HT1080 (cell line): ENCODE measurements at regions not wholly inside any gene's neighbourhood (a gene's known extent, or its start where the extent isn't known, plus 50 kb on each side); places are given as distances from the start of the nearest gene placed in this dataset.
"Not testable (repeated sequence)": the region's sequence is repeated elsewhere in the genome, so short reads cannot be mapped to it uniquely, and the experiment has no call there.

Experiments used
- DNase-seq: peaks from one replicate; pipeline ENCODE4 v3.0.0-alpha.2; 2015; ENCODE audit warnings: low read depth

GRCh38 chr1:65020774-65021173, 54.4 kb upstream of the JAK1 start:
- DNase-seq, result no peak

GRCh38 chr1:65021795-65022194, 55.4 kb upstream of the JAK1 start:
- no peak for DNase-seq

DNA sequence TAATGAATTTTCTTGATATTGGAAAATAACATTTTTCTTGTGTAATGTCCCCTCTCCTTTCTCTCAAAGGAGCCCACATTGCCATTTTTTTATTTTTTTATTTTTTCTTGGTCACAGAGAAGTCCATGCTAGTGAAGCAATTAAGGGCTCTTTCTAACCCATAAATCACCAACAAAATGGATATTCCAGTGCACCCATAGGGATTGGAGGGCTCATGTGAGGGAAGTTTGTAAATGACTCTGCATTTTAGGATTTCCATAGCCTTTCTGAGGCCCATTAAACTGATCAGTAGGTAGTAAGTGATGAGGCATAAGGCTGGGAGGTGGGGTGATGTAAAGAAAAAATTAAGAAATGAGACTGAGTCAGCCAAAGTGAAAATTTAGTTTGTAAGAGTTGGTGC, 55.9 kb upstream of the JAK1 start:
- DNase-seq, result no peak

GRCh38 chr1:65025794-65026193, 59.4 kb upstream of the JAK1 start:
- DNase-seq, result no peak

DNA sequence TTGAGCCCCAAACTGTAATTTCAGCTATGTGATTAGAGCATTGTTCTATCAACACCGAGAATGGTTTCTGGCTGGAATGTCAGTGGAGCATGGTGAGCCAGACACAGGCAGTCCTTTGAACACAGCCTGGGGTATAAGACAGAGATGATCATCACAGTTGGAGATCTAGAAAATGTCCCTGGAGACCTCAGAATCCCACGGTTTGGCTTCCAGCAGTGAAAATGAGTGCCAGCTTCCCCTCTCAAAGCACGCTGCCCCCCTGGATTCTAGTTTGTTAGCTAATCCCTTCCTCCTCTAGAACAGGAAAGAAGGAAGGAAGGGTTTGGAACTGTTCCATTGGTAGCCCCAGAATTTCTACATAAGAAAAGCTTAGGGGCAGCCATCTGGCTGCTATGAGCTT, 59.9 kb upstream of the JAK1 start:
- DNase-seq, result no peak

GRCh38 chr1:65027666-65028358, 61.5 kb upstream of the JAK1 start:
- peak; percentile 44 for DNase-seq

DNA sequence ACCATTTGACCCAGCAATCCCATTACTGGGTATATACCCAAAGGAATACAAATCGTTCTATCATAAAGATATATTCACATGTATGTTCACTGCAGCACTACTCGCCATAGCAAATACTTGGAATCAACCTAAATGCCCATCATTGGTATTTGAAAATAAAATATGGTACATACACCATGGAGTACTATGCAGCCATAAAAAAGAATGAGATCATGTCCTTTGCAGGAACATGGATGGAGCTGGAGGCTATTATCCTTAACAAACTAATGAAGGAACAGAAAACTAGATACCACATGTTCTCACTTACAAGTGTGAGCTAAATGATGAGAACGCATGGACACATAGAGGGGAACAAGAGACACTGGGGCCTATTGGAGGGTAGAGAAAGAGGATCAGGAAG, 63.1 kb upstream of the JAK1 start:
- DNase-seq, result not testable (repeated sequence)

DNA sequence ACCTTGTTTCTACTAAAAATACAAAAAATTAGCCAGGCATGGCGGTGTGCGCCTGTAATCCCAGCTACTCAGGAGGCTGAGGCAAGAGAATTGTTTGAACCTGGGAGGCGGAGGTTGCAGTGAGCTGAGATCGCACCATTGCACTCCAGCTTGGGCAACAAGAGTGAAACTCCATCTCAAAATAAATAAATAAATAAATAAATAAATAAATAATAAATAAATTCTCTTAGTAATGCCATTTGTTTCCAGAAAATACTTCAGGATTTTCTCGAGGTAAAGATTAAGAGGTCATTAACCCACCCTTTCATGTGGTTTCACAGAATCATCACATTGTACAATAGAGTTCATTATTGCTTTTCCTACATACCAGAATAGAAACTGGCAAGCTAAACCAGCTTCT, 68.5 kb upstream of the JAK1 start:
- DNase-seq, result not testable (repeated sequence)

- DNase-seq, result no peak
Observed at GRCh38 chr1:65036570-65037051, 70.3 kb upstream of the JAK1 start.

GRCh38 chr1:65039066-65039465, 72.7 kb upstream of the JAK1 start:
- DNase-seq, result no peak

- no peak for DNase-seq
Observed at GRCh38 chr1:65039508-65039907, 73.2 kb upstream of the JAK1 start.

DNA sequence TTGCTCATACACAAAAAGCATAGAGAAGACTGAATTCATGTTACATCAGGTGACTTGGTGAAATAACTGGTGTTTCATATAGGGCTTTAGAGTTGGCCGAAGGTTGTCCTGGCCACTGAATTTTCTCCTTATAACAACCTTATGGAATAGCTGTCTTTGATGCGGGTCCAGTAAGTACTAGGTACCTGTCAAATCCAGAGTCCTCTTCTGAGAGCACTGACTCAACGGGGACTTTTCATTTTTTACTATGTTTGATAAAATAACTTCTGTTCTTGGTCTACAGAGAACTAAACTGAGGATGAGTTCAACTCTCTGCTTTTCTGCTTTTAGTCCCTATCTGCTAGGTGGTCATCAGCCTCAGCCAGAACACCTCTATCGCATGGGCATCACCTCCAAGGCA, 76.1 kb upstream of the JAK1 start:
- no peak for DNase-seq

- no peak for DNase-seq
Observed at GRCh38 chr1:65044411-65044810, 78.1 kb upstream of the JAK1 start.

- DNase-seq, result no peak
Observed at GRCh38 chr1:65045022-65045817, 78.9 kb upstream of the JAK1 start.

DNA sequence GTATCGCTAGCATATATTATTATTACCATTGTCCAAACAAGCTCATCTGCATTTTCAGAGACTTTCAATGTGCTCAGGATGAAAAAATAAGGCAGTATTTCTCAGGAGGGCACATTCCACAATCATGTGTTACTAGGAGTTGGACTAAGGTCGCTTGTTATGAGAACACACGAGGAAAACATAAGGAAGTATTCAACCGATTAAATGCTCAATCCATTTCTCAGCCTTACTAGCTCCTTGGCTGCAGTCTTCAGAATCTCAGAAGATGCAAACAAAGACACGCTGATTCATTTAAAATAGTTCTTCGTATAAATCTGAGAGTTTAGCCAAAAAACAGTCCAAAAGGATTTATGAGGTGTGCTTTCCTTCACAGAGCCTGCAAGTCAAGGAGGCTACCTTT, 82.0 kb upstream of the JAK1 start:
- no peak for DNase-seq

DNA sequence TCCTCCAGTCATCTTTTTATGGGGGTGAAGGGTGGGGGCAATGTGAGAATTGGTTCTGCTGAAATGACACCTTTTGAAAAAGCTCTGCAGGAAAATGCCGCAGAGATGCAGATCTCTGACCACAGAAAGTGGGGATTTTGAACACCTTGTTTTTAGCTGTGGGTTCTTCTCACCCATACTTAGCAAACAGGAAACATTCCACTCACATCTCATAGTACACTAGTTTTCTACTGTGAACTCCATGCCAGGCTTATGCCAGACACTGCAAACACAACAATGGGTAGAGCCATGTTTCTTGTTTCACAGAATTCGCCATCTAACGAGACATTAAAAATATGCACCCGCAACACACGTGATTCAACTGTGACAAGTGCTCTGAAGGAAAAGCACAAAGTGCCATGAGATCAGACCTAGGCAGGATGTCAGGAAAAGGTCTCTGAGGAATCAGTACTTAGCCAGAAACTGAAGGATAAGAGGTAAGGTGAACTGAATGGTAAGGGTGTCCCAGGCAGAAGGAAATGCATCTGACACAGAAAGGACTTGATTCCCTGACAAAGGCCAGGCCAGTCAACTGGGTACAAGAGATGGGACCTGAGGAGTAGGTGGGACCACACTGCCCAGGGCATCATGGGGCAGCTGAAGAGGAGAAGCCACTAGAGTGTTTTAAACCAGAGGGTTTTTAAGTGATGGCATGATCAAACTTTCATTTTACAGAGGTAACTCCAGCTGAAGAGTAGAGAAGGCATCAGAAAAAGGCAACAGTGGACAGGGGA, 83.8 kb upstream of the JAK1 start:
- DNase-seq, result no peak

- DNase-seq, result no peak
Observed at GRCh38 chr1:65050735-65051134, 84.4 kb upstream of the JAK1 start.

- DNase-seq, result no peak
Observed at GRCh38 chr1:65054481-65054880, 88.1 kb upstream of the JAK1 start.

DNA sequence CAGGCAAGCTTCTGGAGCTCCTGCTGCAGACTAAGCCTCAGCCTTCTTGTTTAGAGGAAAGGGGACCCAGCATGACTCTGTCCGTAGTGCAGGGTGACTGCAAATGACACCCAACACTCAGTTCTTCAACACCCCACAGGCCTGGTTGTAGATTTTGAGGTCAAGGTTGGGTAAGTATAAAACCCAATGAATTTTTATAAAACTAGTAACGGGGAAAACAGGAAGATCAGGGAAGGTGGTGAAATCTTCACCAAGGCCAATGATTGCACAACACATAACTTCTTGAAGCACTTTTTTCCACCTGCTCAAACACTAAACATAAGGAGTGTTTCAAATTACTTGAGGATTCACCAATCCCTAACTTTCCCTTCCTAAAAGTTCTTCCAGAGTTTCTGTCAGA, 89.4 kb upstream of the JAK1 start:
- DNase-seq, result no peak

- DNase-seq, result no peak
Observed at GRCh38 chr1:65056234-65056633, 89.9 kb upstream of the JAK1 start.

DNA sequence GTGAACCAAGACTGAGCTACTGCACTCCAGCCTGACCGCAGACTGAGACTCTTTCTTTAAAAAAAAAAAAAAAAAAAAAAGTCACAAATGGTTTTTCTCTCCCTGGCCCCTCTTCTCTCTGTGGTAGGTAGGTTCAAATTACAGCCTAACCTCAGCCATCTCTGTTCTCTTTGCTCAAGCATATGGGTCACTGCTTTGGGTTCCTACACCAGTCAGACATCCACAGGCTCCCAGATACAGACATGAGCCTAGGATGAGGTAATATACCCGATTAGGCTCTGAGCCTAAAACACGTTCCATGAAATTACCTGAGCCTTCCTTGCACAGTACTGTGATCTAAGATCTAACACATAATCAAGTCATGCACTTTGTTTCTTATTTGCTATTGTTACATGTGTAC, 90.5 kb upstream of the JAK1 start:
- no peak for DNase-seq

DNA sequence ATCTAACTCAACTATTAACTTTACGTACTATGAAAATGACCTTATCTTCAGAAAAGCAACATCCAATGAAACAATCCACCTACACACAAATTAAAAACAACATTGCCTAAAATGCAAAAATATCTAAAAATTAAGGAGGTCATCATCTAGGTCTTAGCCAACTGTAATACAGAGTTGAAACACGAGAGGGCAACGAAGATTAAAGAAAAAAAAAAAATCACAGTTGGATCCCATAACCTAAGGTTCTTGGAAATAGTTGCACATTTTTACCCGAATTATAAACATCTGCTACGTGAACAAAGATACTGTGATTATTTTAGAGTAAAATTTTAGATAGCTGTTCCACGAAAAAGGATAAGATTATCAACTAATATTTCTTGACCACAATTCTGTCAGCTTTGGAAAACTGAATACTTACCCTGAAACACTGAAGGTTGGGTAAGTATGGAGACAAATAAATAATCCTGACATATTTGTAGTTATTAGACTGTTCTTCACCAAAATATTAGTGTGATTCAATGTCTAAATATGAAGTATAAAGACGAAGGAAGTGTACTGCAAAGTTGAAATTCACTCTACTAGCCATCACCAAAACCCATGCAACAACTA, 88.0 kb upstream of the AK4 start:
- DNase-seq, result peak; percentile 51
